NOMO-1 treated with DMSO at 0.1 percent for 48 hours (cell line): ENCODE measurements at regions not wholly inside any gene's neighbourhood (a gene's known extent, or its start where the extent isn't known, plus 50 kb on each side); places are given as distances from the start of the nearest gene placed in this dataset.

Source experiments
- DNase-seq: peaks from one replicate; lab custom pipeline; 2025; ENCODE audit not compliant: unreplicated experiment; lab: John Stamatoyannopoulos, UW

GRCh38 chr7:156163747-156164146 is 351.5 kb upstream of the SHH start:
- no peak for DNase-seq

DNA sequence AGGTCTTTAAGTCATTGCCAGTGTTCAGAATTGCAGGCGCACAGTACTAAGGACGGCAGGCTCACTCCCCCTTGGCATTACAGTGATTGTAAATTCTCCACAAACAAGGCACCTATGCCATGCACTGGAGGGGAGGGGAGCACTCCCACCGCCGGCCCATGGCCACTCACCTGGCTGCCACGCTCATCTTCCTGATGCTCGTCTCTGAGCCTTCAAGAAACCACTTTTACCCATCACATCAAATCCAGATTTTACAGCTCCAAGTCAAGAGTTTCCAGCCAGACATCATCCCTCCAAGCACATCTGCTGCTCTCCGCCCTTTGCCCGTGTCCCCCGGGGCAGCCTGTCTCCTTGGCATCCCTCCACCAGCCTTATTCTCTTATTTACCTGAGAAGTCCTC is 350.2 kb upstream of the SHH start:
- no peak for DNase-seq

- no peak for DNase-seq
Observed at GRCh38 chr7:156160811-156161210, 348.5 kb upstream of the SHH start.

GRCh38 chr7:156158693-156159092 is 346.4 kb upstream of the SHH start:
- no peak for DNase-seq

GRCh38 chr7:156158213-156158612 is 345.9 kb upstream of the SHH start:
- DNase-seq, result no peak

GRCh38 chr7:156157409-156158012 is 345.2 kb upstream of the SHH start:
- no peak for DNase-seq

DNA sequence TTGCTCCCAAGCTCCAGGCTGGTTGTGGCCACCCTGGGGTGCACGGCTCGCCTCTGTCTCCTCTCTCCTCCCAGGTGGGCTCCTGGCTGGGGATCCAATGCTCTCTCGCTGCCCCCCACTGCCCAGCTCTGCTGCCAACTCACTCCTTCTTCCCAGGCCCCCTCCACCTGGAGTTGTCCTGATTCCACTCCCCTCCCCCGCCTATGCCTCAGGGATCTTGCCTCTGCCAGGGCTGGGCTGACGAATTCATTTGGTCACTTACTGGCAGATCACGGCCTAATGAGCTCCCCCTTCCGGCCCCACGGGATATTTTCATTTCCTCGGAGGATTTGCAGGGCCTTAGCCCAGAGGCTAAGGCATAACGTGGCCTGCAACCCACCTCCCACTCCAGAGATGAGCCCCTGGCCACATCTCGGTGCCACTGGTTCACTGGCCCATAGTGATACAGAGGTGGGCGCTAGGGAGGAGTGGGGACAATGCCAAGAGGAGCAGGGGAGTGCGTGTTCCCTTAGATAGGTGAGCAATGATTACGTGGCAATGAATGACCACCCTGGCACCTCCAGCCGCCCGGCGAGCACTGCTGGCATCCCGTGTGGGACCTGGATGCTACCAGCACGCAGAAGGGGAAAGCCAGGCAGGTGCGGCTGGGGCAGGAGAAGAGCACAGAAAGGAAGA is 344.6 kb upstream of the SHH start:
- DNase-seq, result no peak

GRCh38 chr7:156155988-156156733 is 343.9 kb upstream of the SHH start:
- no peak for DNase-seq

DNA sequence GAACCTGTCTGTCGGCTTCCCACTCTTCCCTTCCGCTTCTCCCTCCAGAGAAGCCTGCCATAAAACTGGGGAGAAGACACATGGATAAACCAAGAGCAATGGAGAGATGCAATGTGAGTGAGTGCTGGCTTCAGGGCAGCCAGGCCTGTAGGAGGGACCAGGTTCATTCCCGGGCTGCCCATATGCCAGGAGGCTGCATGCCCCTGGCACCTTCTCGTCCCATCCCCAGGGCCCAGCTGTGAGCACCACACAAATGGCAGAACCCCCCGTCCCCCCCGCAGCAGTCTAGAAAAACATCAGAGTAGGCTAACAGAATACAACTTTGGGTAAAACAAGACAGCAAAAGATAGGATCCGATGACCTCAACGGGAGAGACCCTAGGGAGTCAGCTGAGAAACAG is 341.3 kb upstream of the SHH start:
- no peak for DNase-seq

GRCh38 chr7:156152390-156152789 is 340.1 kb upstream of the SHH start:
- DNase-seq, result no peak

GRCh38 chr7:156151658-156152057 is 339.4 kb upstream of the SHH start:
- no peak for DNase-seq

GRCh38 chr7:156151078-156151477 is 338.8 kb upstream of the SHH start:
- no peak for DNase-seq

DNA sequence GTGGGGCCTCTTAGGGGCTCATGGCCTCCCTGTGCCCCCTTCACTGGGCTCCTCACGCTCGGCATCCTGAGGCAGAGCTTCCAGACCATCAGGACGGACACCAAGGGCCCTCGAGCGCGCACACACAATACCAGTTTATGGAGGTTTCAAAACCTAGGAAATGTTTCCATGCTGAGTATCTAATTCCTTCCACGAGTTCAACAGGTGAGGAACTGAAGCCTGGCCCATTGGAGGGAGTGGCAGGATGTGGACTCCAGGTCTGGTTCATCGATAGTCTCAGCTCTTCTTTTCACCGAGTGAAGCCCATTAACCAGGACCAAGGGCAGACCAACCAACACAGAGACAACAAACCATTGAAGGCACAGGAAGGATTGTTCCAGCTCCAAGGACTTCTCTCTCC is 336.7 kb upstream of the SHH start:
- no peak for DNase-seq

DNA sequence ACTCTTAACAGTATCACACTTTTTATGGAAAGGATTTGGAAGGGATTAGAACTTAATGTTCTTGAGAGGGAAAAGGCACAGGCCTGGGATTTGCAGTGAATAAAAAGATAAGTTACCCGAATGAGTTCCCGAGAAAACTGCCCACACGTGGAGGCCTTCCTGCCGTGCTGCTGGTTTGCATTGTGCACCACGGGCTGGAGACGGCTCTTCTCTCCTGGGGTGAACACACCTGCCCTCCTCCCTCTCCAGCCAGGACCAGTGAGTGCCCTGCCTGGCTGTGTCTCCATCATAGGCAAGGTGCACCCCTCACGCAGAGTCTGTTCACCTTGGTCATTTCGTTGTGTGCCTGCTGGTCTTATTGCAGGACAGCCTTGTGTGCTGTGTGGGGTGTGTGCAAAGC is 336.3 kb upstream of the SHH start:
- DNase-seq, result no peak

DNA sequence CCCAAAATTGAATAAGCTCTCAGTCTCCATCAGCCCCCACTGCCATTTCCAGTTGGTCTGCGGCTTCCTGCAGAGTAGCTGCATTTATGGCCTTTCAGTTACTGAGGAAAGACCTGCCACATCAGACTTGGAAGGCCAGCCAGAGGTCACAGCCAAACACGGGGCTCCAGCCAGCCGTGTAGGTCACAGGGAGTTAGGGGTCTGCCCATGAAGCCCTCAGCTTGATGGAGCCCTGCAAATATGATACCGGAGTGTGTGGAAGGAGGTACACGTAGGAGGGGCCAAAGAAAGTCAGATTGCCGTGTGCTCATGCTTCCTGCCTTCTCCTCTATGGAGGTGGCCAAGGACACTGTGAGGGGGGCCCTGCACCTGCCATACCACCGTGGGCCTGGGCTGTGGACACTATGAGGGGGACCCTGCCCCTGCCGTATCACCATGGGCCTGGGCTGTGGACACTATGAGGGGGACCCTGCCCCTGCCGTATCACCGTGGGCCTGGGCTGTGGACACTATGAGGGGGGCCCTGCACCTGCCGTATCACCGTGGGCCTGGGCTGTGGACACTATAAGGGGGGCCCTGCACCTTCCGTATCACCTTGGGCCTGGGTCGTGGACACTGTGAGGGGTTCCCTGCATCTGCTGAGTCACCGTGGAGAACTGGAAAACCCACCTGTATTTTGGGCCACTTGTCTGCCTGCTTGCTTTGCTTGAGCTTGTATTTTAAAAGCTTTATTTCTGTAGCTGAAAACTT is 335.7 kb upstream of the SHH start:
- no peak for DNase-seq

DNA sequence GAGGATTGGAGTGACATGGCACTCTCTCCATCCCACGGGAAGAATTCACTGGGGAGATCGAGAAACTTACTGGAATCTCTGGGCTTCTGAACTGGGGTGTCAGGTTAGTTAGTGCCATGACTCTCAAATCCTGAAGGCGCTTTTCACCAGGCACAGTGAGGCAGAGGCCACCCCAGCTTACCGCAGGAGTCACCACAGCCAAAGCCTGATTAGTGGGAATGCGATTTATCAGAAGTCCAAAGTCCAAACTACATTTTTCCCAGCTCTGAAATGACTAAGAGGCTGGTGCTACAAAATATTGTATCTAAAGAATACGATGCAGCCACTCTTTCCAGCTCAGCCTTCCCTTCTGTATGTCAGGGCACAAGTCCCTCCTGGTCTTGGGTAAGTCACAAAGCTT is 334.8 kb upstream of the SHH start:
- DNase-seq, result no peak

DNA sequence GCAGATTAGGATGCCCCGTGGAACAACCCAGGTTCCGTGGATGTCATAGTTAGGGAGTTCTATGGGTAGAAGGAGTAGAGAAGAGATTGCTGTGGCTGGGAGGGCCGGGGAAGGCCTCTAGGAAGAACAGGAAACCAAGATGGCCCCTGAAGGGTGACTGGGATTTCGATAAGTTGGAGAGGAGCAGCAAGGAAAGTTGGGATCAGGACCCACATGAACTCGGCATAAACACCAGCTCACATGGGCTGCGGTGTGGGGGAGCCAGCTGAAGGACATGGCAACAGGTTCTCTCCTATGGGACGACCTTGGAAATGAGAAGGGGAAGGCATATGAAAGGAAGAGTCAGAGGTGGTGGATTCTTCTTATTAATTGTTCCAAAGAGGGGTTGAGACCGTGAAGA is 333.7 kb upstream of the SHH start:
- DNase-seq, result no peak

- no peak for DNase-seq
Observed at GRCh38 chr7:156145184-156145583, 332.9 kb upstream of the SHH start.

- DNase-seq, result no peak
Observed at GRCh38 chr7:156143683-156144082, 331.4 kb upstream of the SHH start.

DNA sequence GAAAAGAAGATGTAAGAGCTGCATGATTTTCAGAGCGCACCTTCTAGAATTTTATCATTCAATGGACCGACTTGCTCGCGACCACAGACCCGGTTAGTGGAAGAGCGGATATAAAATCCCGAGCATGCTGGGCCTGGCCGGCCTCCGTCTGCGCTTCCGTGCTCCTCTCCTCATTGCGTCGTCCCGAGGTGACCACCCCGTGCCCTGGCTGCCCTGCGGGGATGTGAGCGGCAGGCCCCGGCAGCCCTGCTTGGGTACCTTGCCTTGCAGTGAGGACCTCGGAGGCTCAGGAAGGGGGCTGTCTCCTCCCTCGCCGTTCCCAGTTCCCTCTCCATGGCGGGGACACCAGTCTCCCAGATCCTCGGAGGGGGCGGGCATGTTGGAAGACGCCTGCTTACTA is 330.9 kb upstream of the SHH start:
- no peak for DNase-seq

GRCh38 chr7:156141941-156142340 is 329.7 kb upstream of the SHH start:
- no peak for DNase-seq

DNA sequence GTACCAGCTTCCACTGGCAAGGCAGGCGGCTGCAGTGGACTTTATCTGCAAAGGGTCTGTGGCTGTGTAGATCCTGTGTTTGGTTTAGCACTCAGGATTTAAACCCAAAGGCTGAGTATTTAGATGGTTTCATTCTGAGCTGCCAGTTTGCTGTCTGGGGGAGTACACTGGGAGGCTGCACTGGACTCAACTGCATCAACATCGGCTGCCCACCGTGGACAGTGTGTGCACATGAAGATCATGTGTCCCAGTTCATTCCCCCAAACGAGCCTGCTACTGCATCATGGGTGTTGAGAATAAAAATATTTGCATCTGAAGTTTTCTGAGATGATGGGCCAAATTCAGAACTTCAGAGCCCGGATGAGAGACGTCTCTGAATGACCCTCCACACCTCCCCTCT is 328.6 kb upstream of the SHH start:
- DNase-seq, result no peak
